ENCODE measurements at regions not wholly inside any gene's neighbourhood (a gene's known extent, or its start where the extent isn't known, plus 50 kb on each side); places are given as distances from the start of the nearest gene placed in this dataset.

GRCh38 chr12:131609762-131610161 is 101.1 kb upstream of the SFSWAP start:
- H3K4me1 ChIP-seq (ENCODE audit: control insufficient read depth, insufficient read depth, low read length): no peaks in the 10 kb centered on the region
- H3K9me3 ChIP-seq (ENCODE audit: control insufficient read depth in 2 of 2, low read length in 2 of 2): no peaks in the 10 kb centered on the region
- H3K27ac ChIP-seq (ENCODE audit: low read length): no peak overlapping the region
- no peak overlapping the region for H3K9ac ChIP-seq (ENCODE audit: low read length in 2 of 2)
- H3K27me3 ChIP-seq (ENCODE audit: control insufficient read depth in 1 of 2, insufficient read depth in 2 of 2, low read length in 2 of 2): peaks cover 2 to 13% of the 10 kb centered on the region in 2 donors
- H3K4me3 ChIP-seq (ENCODE audit: low read length in 2 of 2): no peak overlapping the region
- H3K36me3 ChIP-seq (ENCODE audit: control insufficient read depth in 2 of 2, insufficient read depth in 2 of 2, low read length in 2 of 2): no peaks in the 10 kb centered on the region

GRCh38 chr12:131610181-131610580 is 100.7 kb upstream of the SFSWAP start:
- no peaks in the 10 kb centered on the region for H3K36me3 ChIP-seq (ENCODE audit: control insufficient read depth in 2 of 2, insufficient read depth in 2 of 2, low read length in 2 of 2)
- no peak overlapping the region for H3K4me3 ChIP-seq (ENCODE audit: low read length in 2 of 2)
- H3K27ac ChIP-seq (ENCODE audit: low read length): no peak overlapping the region

GRCh38 chr12:131610891-131611290 is 100.0 kb upstream of the SFSWAP start:
- no peaks in the 10 kb centered on the region for H3K9me3 ChIP-seq (ENCODE audit: control insufficient read depth in 2 of 2, low read length in 2 of 2)

More at GRCh38 chr12:131610181-131610580, 100.7 kb upstream of the SFSWAP start:
- no peaks in the 10 kb centered on the region for H3K4me1 ChIP-seq (ENCODE audit: control insufficient read depth, insufficient read depth, low read length)
- H3K9me3 ChIP-seq (ENCODE audit: control insufficient read depth in 2 of 2, low read length in 2 of 2): no peaks in the 10 kb centered on the region
- peaks cover 2 to 12% of the 10 kb centered on the region in 2 donors for H3K27me3 ChIP-seq (ENCODE audit: control insufficient read depth in 1 of 2, insufficient read depth in 2 of 2, low read length in 2 of 2)
- no peak overlapping the region for H3K9ac ChIP-seq (ENCODE audit: low read length in 2 of 2)

GRCh38 chr12:131611416-131612091 is 99.3 kb upstream of the SFSWAP start:
- Histone ChIP-seq H3K9ac (ENCODE audit: low read length in 2 of 2) (no peak overlapping the region), H3K27me3 (ENCODE audit: control insufficient read depth in 1 of 2, insufficient read depth in 2 of 2, low read length in 2 of 2) (peaks cover 2 to 15% of the 10 kb centered on the region in 2 donors), H3K9me3 (ENCODE audit: control insufficient read depth in 2 of 2, low read length in 2 of 2) (no peaks in the 10 kb centered on the region), H3K4me3 (ENCODE audit: low read length in 2 of 2) (no peak overlapping the region), H3K27ac (ENCODE audit: low read length) (no peak overlapping the region), H3K36me3 (ENCODE audit: control insufficient read depth in 2 of 2, insufficient read depth in 2 of 2, low read length in 2 of 2) (no peaks in the 10 kb centered on the region), H3K4me1 (ENCODE audit: control insufficient read depth, insufficient read depth, low read length) (no peaks in the 10 kb centered on the region)

More at GRCh38 chr12:131610891-131611290, 100.0 kb upstream of the SFSWAP start:
- no peaks in the 10 kb centered on the region for H3K4me1 ChIP-seq (ENCODE audit: control insufficient read depth, insufficient read depth, low read length)
- H3K27me3 ChIP-seq (ENCODE audit: control insufficient read depth in 1 of 2, insufficient read depth in 2 of 2, low read length in 2 of 2): peaks cover 2 to 14% of the 10 kb centered on the region in 2 donors
- no peaks in the 10 kb centered on the region for H3K36me3 ChIP-seq (ENCODE audit: control insufficient read depth in 2 of 2, insufficient read depth in 2 of 2, low read length in 2 of 2)
- H3K9ac ChIP-seq (ENCODE audit: low read length in 2 of 2): no peak overlapping the region
- H3K4me3 ChIP-seq (ENCODE audit: low read length in 2 of 2): no peak overlapping the region
- H3K27ac ChIP-seq (ENCODE audit: low read length): no peak overlapping the region

GRCh38 chr12:131612092-131612755 is 98.7 kb upstream of the SFSWAP start:
- Histone ChIP-seq H3K36me3 (ENCODE audit: control insufficient read depth in 2 of 2, insufficient read depth in 2 of 2, low read length in 2 of 2) (no peaks in the 10 kb centered on the region), H3K9me3 (ENCODE audit: control insufficient read depth in 2 of 2, low read length in 2 of 2) (no peaks in the 10 kb centered on the region), H3K27me3 (ENCODE audit: control insufficient read depth in 1 of 2, insufficient read depth in 2 of 2, low read length in 2 of 2) (peaks cover 4 to 20% of the 10 kb centered on the region in 2 donors), H3K9ac (ENCODE audit: low read length in 2 of 2) (no peak overlapping the region), H3K4me3 (ENCODE audit: low read length in 2 of 2) (no peak overlapping the region), H3K4me1 (ENCODE audit: control insufficient read depth, insufficient read depth, low read length) (no peaks in the 10 kb centered on the region), H3K27ac (ENCODE audit: low read length) (no peak overlapping the region)

GRCh38 chr12:131613186-131613585 is 97.7 kb upstream of the SFSWAP start:
- Histone ChIP-seq H3K4me3 (ENCODE audit: low read length in 2 of 2) (no peak overlapping the region), H3K27me3 (ENCODE audit: control insufficient read depth in 1 of 2, insufficient read depth in 2 of 2, low read length in 2 of 2) (peaks cover 11 to 27% of the 10 kb centered on the region in 2 donors), H3K36me3 (ENCODE audit: control insufficient read depth in 2 of 2, insufficient read depth in 2 of 2, low read length in 2 of 2) (no peaks in the 10 kb centered on the region), H3K4me1 (ENCODE audit: control insufficient read depth, insufficient read depth, low read length) (no peaks in the 10 kb centered on the region), H3K27ac (ENCODE audit: low read length) (no peak overlapping the region), H3K9ac (ENCODE audit: low read length in 2 of 2) (no peak overlapping the region), H3K9me3 (ENCODE audit: control insufficient read depth in 2 of 2, low read length in 2 of 2) (no peaks in the 10 kb centered on the region)

GRCh38 chr12:131613678-131614077 is 97.2 kb upstream of the SFSWAP start:
- H3K9ac ChIP-seq (ENCODE audit: low read length in 2 of 2): no peak overlapping the region
- no peak overlapping the region for H3K27ac ChIP-seq (ENCODE audit: low read length)
- H3K4me1 ChIP-seq (ENCODE audit: control insufficient read depth, insufficient read depth, low read length): no peaks in the 10 kb centered on the region
- no peaks in the 10 kb centered on the region for H3K36me3 ChIP-seq (ENCODE audit: control insufficient read depth in 2 of 2, insufficient read depth in 2 of 2, low read length in 2 of 2)
- peaks cover 11 to 31% of the 10 kb centered on the region in 2 donors for H3K27me3 ChIP-seq (ENCODE audit: control insufficient read depth in 1 of 2, insufficient read depth in 2 of 2, low read length in 2 of 2)
- H3K4me3 ChIP-seq (ENCODE audit: low read length in 2 of 2): no peak overlapping the region
- no peaks in the 10 kb centered on the region for H3K9me3 ChIP-seq (ENCODE audit: control insufficient read depth in 2 of 2, low read length in 2 of 2)

GRCh38 chr12:131615326-131616042 is 95.4 kb upstream of the SFSWAP start:
- Histone ChIP-seq H3K27ac (ENCODE audit: low read length) (no peak overlapping the region), H3K27me3 (ENCODE audit: control insufficient read depth in 1 of 2, insufficient read depth in 2 of 2, low read length in 2 of 2) (peaks cover 17 to 33% of the 10 kb centered on the region in 2 donors), H3K9me3 (ENCODE audit: control insufficient read depth in 2 of 2, low read length in 2 of 2) (no peaks in the 10 kb centered on the region), H3K36me3 (ENCODE audit: control insufficient read depth in 2 of 2, insufficient read depth in 2 of 2, low read length in 2 of 2) (no peaks in the 10 kb centered on the region), H3K4me3 (ENCODE audit: low read length in 2 of 2) (no peak overlapping the region), H3K4me1 (ENCODE audit: control insufficient read depth, insufficient read depth, low read length) (no peaks in the 10 kb centered on the region), H3K9ac (ENCODE audit: low read length in 2 of 2) (no peak overlapping the region)

- H3K9ac ChIP-seq (ENCODE audit: low read length in 2 of 2): no peak overlapping the region
- no peaks in the 10 kb centered on the region for H3K9me3 ChIP-seq (ENCODE audit: control insufficient read depth in 2 of 2, low read length in 2 of 2)
- no peak overlapping the region for H3K27ac ChIP-seq (ENCODE audit: low read length)
- H3K27me3 ChIP-seq (ENCODE audit: control insufficient read depth in 1 of 2, insufficient read depth in 2 of 2, low read length in 2 of 2): peaks cover 20 to 33% of the 10 kb centered on the region in 2 donors
- H3K36me3 ChIP-seq (ENCODE audit: control insufficient read depth in 2 of 2, insufficient read depth in 2 of 2, low read length in 2 of 2): no peaks in the 10 kb centered on the region
- no peak overlapping the region for H3K4me3 ChIP-seq (ENCODE audit: low read length in 2 of 2)
- H3K4me1 ChIP-seq (ENCODE audit: control insufficient read depth, insufficient read depth, low read length): no peaks in the 10 kb centered on the region
Measured at GRCh38 chr12:131616043-131616700, 94.7 kb upstream of the SFSWAP start.

- Histone ChIP-seq H3K36me3 (ENCODE audit: control insufficient read depth in 2 of 2, insufficient read depth in 2 of 2, low read length in 2 of 2) (no peaks in the 10 kb centered on the region), H3K4me3 (ENCODE audit: low read length in 2 of 2) (no peak overlapping the region), H3K9me3 (ENCODE audit: control insufficient read depth in 2 of 2, low read length in 2 of 2) (no peaks in the 10 kb centered on the region), H3K27ac (ENCODE audit: low read length) (no peak overlapping the region), H3K9ac (ENCODE audit: low read length in 2 of 2) (no peak overlapping the region), H3K27me3 (ENCODE audit: control insufficient read depth in 1 of 2, insufficient read depth in 2 of 2, low read length in 2 of 2) (peaks cover 25 to 33% of the 10 kb centered on the region in 2 donors), H3K4me1 (ENCODE audit: control insufficient read depth, insufficient read depth, low read length) (peaks cover 3% of the 10 kb centered on the region)
Measured at GRCh38 chr12:131616738-131617137, 94.2 kb upstream of the SFSWAP start.

Data from stomach smooth muscle (tissue), 2 donors.